ENCODE measurements at regions not wholly inside any gene's neighbourhood (a gene's known extent, or its start where the extent isn't known, plus 50 kb on each side); places are given as distances from the start of the nearest gene placed in this dataset.

DNA sequence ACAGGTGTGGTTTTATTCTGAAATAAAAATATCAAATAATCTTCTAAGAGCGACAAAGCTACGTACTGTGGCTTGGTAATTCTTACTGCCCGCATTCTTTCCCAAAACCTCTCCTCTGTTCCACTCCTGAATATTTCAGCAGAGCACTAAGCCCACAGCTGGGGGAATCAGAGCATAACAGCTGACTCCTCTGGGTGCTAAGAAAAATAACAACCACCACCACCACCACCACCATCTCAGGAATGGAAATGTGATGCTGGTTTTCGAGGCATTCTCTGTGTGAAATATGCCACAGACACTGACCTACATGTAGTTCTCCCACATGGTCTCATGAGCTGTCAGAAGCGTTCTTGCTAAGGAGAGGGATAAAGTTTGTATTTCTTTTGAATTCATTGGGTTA, 183.7 kb downstream of the BMP4 start:
- TF ChIP-seq, protein P1, sequence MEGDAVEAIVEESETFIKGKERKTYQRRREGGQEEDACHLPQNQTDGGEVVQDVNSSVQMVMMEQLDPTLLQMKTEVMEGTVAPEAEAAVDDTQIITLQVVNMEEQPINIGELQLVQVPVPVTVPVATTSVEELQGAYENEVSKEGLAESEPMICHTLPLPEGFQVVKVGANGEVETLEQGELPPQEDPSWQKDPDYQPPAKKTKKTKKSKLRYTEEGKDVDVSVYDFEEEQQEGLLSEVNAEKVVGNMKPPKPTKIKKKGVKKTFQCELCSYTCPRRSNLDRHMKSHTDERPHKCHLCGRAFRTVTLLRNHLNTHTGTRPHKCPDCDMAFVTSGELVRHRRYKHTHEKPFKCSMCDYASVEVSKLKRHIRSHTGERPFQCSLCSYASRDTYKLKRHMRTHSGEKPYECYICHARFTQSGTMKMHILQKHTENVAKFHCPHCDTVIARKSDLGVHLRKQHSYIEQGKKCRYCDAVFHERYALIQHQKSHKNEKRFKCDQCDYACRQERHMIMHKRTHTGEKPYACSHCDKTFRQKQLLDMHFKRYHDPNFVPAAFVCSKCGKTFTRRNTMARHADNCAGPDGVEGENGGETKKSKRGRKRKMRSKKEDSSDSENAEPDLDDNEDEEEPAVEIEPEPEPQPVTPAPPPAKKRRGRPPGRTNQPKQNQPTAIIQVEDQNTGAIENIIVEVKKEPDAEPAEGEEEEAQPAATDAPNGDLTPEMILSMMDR (IDR thresholded peaks at IDR 0.05; ENCODE audit: borderline replicate concordance, extremely low read depth, low read length, poor library complexity, severe bottlenecking) = no peak
- no peak for TF ChIP-seq EZH2 (IDR thresholded peaks at IDR 0.05; ENCODE audit: borderline replicate concordance, low read depth, low read length, severe bottlenecking)

Data from DND-41 (cell line).